ENCODE measurements at regions not wholly inside any gene's neighbourhood (a gene's known extent, or its start where the extent isn't known, plus 50 kb on each side); places are given as distances from the start of the nearest gene placed in this dataset.

- no peaks in the 10 kb centered on the region for H3K9me3 ChIP-seq (ENCODE audit: control insufficient read depth in 2 of 3, insufficient read depth in 1 of 3, low read length in 3 of 3)
- TF ChIP-seq CTCF (IDR thresholded peaks at IDR 0.05; ENCODE audit: borderline replicate concordance, extremely low read depth, insufficient read depth): peak; percentile 78
- no peaks in the 10 kb centered on the region for H3K4me1 ChIP-seq (ENCODE audit: control insufficient read depth in 2 of 3, insufficient read depth in 2 of 3, low read depth in 1 of 3, low read length in 3 of 3)
- intact Hi-C loops (cut with DNase I): no loop called here
- H3K27ac ChIP-seq (ENCODE audit: low read depth in 2 of 2, low read length in 2 of 2): no peak overlapping the region
- FAIRE-seq: peak; percentile 41
- no peaks in the 10 kb centered on the region for H3K27me3 ChIP-seq (ENCODE audit: control insufficient read depth, insufficient read depth, low read length)
- no peak overlapping the region for H3K9ac ChIP-seq (ENCODE audit: low read length in 3 of 3)
- no peak overlapping the region for H3K4me3 ChIP-seq (ENCODE audit: low read length in 3 of 3)
- H3K36me3 ChIP-seq (ENCODE audit: control insufficient read depth in 2 of 3, insufficient read depth in 3 of 3, low read length in 3 of 3): no peaks in the 10 kb centered on the region
- peak in 4 of 5 donors; percentile 27 to 80 (median 52) for DNase-seq
These were observed 280.3 kb upstream of the SYNCRIP start for GRCh38 chr6:85923013-85923430.

- Histone ChIP-seq H3K36me3 (ENCODE audit: control insufficient read depth in 2 of 3, insufficient read depth in 3 of 3, low read length in 3 of 3) (no peaks in the 10 kb centered on the region), H3K27me3 (ENCODE audit: control insufficient read depth, insufficient read depth, low read length) (no peaks in the 10 kb centered on the region), H3K4me1 (ENCODE audit: control insufficient read depth in 2 of 3, insufficient read depth in 2 of 3, low read depth in 1 of 3, low read length in 3 of 3) (no peaks in the 10 kb centered on the region), H3K9ac (ENCODE audit: low read length in 3 of 3) (no peak overlapping the region), H3K27ac (ENCODE audit: low read depth in 2 of 2, low read length in 2 of 2) (no peak overlapping the region), H3K9me3 (ENCODE audit: control insufficient read depth in 2 of 3, insufficient read depth in 1 of 3, low read length in 3 of 3) (no peaks in the 10 kb centered on the region), H3K4me3 (ENCODE audit: low read length in 3 of 3) (no peak overlapping the region)
- FAIRE-seq: no peak
- intact Hi-C loops (cut with DNase I): no loop called here
- DNase-seq: peak in 2 of 5 donors; percentile 7 to 11
- TF ChIP-seq CTCF (IDR thresholded peaks at IDR 0.05; ENCODE audit: borderline replicate concordance, extremely low read depth, insufficient read depth): no peak
These were observed 278.1 kb upstream of the SYNCRIP start for GRCh38 chr6:85920782-85921181.

GRCh38 chr6:85917522-85917921 lies 274.8 kb upstream of the SYNCRIP start:
- H3K9me3 ChIP-seq (ENCODE audit: control insufficient read depth in 2 of 3, insufficient read depth in 1 of 3, low read length in 3 of 3): no peaks in the 10 kb centered on the region
- no peak overlapping the region for H3K27ac ChIP-seq (ENCODE audit: low read depth in 2 of 2, low read length in 2 of 2)
- H3K4me1 ChIP-seq (ENCODE audit: control insufficient read depth in 2 of 3, insufficient read depth in 2 of 3, low read depth in 1 of 3, low read length in 3 of 3): no peaks in the 10 kb centered on the region
- no peak for TF ChIP-seq CTCF (IDR thresholded peaks at IDR 0.05; ENCODE audit: borderline replicate concordance, extremely low read depth, insufficient read depth)
- no peak overlapping the region for H3K4me3 ChIP-seq (ENCODE audit: low read length in 3 of 3)
- DNase-seq (no peak), FAIRE-seq (no peak)
- no peak overlapping the region for H3K9ac ChIP-seq (ENCODE audit: low read length in 3 of 3)
- no peaks in the 10 kb centered on the region for H3K27me3 ChIP-seq (ENCODE audit: control insufficient read depth, insufficient read depth, low read length)
- no peaks in the 10 kb centered on the region for H3K36me3 ChIP-seq (ENCODE audit: control insufficient read depth in 2 of 3, insufficient read depth in 3 of 3, low read length in 3 of 3)
- intact Hi-C loops (cut with DNase I): no loop called here

GRCh38 chr6:85913001-85913400 lies 270.3 kb upstream of the SYNCRIP start:
- FAIRE-seq: no peak

More at GRCh38 chr6:85913001-85913400, 270.3 kb upstream of the SYNCRIP start:
- Histone ChIP-seq H3K36me3 (ENCODE audit: control insufficient read depth in 2 of 3, insufficient read depth in 3 of 3, low read length in 3 of 3) (no peaks in the 10 kb centered on the region), H3K4me1 (ENCODE audit: control insufficient read depth in 2 of 3, insufficient read depth in 2 of 3, low read depth in 1 of 3, low read length in 3 of 3) (no peaks in the 10 kb centered on the region), H3K27ac (ENCODE audit: low read depth in 2 of 2, low read length in 2 of 2) (no peak overlapping the region), H3K27me3 (ENCODE audit: control insufficient read depth, insufficient read depth, low read length) (no peaks in the 10 kb centered on the region), H3K9ac (ENCODE audit: low read length in 3 of 3) (no peak overlapping the region), H3K4me3 (ENCODE audit: low read length in 3 of 3) (no peak overlapping the region), H3K9me3 (ENCODE audit: control insufficient read depth in 2 of 3, insufficient read depth in 1 of 3, low read length in 3 of 3) (peaks cover 0 to 3% (median 0%) of the 10 kb centered on the region in 3 donors)
- no peak for TF ChIP-seq CTCF (IDR thresholded peaks at IDR 0.05; ENCODE audit: borderline replicate concordance, extremely low read depth, insufficient read depth)
- DNase-seq: no peak
- intact Hi-C loops (cut with DNase I): no loop called here

All from kidney (tissue), 13 donors.